Stomach (tissue), 8 donors: ENCODE measurements at regions not wholly inside any gene's neighbourhood (a gene's known extent, or its start where the extent isn't known, plus 50 kb on each side); places are given as distances from the start of the nearest gene placed in this dataset.

ENCODE experiments used
- DNase-seq, 2 donors: peaks; one replicate each; pipeline versions ENCODE4 v3.0.0 to v3.0.0-alpha.2; 2013 to 2019
- H3K27ac ChIP-seq, 5 donors: fragments of 200-600 bp in 4 of 5; sonication (generic) in 4 of 5; one replicate each; pipeline ENCODE4 v1.5.1; 2013 to 2019; ENCODE audit warnings: mild to moderate bottlenecking in 1 of 5, moderate library complexity in 1 of 5
- H3K27me3 ChIP-seq, 3 donors: fragments of 200-600 bp; sonication (generic); one replicate each; pipeline ENCODE4 v1.5.1; 2017 to 2019; ENCODE audit warnings: mixed run types in 1 of 3
- H3K36me3 ChIP-seq, 4 donors: fragments of 200-600 bp; sonication (generic); 1 replicate in 3 of 4; 2 replicates in 1 of 4; pipeline ENCODE4 v1.5.1; 2016 to 2019
- H3K4me1 ChIP-seq, 4 donors: fragments of 200-600 bp; sonication (generic); one replicate each; pipeline ENCODE4 v1.5.1; 2016 to 2019
- H3K4me3 ChIP-seq, 4 donors: fragments of 200-600 bp; sonication (generic) in 3 of 4; one replicate each; pipeline ENCODE4 v1.5.1; 2016 to 2019; ENCODE audit warnings: mild to moderate bottlenecking in 1 of 4
- H3K9me3 ChIP-seq, 4 donors: fragments of 200-600 bp; sonication (generic); one replicate each; pipeline ENCODE4 v1.5.1; 2016 to 2019
- CTCF ChIP-seq, 7 experiments: fragments of 450-650 bp in 4 of 7; fragments of 200-600 bp in 3 of 7; sonication (generic) in 3 of 7; IDR thresholded peaks; one replicate each; pipeline ENCODE4 v1.5.1; 2016 to 2019; ENCODE audit warnings: antibody characterized with exemption in 7 of 7, control low read depth in 2 of 7, mild to moderate bottlenecking in 1 of 7
- EP300 ChIP-seq: sonication (generic); formaldehyde crosslinking; IDR thresholded peaks from one replicate; pipeline ENCODE4 v1.6.1; 2017; ENCODE audit warnings: antibody characterized with exemption
- POLR2A ChIP-seq, 4 donors: fragments of 450-650 bp; IDR thresholded peaks; one replicate each; pipeline ENCODE4 v1.6.1; 2016; ENCODE audit warnings: antibody characterized with exemption in 4 of 4, control low read depth in 2 of 4, mild to moderate bottlenecking in 1 of 4, moderate library complexity in 1 of 4
- POLR2AphosphoS5 ChIP-seq, 3 donors: sonication (generic); formaldehyde crosslinking; IDR thresholded peaks; one replicate each; pipeline ENCODE4 v1.6.1; 2016; ENCODE audit warnings: antibody characterized with exemption in 3 of 3
- WGBS, 5 donors: extraction: QIAGEN DNeasy Blood & Tissue Kit in 3 of 5; methylation state at CpG; one replicate each; pipeline versions ENCODE4 v1.1.5 to v1.1.7; 2013 to 2018; 5-methylcytosine and 5-hydroxymethylcytosine counted together
- intact Hi-C: fragments of 100-400 bp; cut with DNase I; formaldehyde crosslinking; loops from one replicate; pipeline ENCODE4 v1.15.1; 2023; ENCODE audit warnings: low total_unique reads
- donor health status: healthy with polysubstance abuse.
- donor health status: Bipolar disorder and iron deficiency.
- donor health status: healthy.

GRCh38 chr7:131633342-131633843 lies 77.0 kb upstream of the PODXL start:
- Histone ChIP-seq H3K27me3 (peaks cover 0 to 13% (median 0%) of the 10 kb centered on the region in 3 donors), H3K4me3 (no peak overlapping the region), H3K4me1 (no peaks in the 10 kb centered on the region), H3K36me3 (no peaks in the 10 kb centered on the region), H3K9me3 (no peaks in the 10 kb centered on the region), H3K27ac (no peak overlapping the region)
- TF ChIP-seq POLR2AphosphoS5 (IDR thresholded peaks at IDR 0.05) (no peak), EP300 (no peak), CTCF (IDR thresholded peaks at IDR 0.05) (no peak), POLR2A (IDR thresholded peaks at IDR 0.05) (no peak)
- intact Hi-C loops = no loop called here
- WGBS, 5 donors = 57 to 65% (median 64%) methylated on average over 6 to 7 of the region's 7 CpGs
- no peak for DNase-seq

- Histone ChIP-seq H3K36me3 (no peaks in the 10 kb centered on the region), H3K9me3 (no peaks in the 10 kb centered on the region), H3K4me1 (no peaks in the 10 kb centered on the region), H3K27me3 (peaks cover 0 to 13% (median 0%) of the 10 kb centered on the region in 3 donors), H3K27ac (no peak overlapping the region), H3K4me3 (no peak overlapping the region)
- intact Hi-C loops = no loop called here
- WGBS, 5 donors = 77 to 85% (median 82%) methylated on average over 4 of the region's 4 CpGs
- no peak for DNase-seq
- no peak for TF ChIP-seq CTCF (IDR thresholded peaks at IDR 0.05)
These were observed 74.0 kb upstream of the PODXL start for GRCh38 chr7:131630427-131630826.

GRCh38 chr7:131629217-131629882 lies 72.9 kb upstream of the PODXL start:
- no peaks in the 10 kb centered on the region for H3K9me3 ChIP-seq
- WGBS, 5 donors = 65 to 77% (median 71%) methylated on average over 8 to 13 of the region's 13 CpGs
- DNase-seq = peak in 1 of 2 donors; percentile 39
- H3K4me1 ChIP-seq = no peaks in the 10 kb centered on the region
- intact Hi-C loops = no loop called here
- peaks cover 0 to 13% (median 0%) of the 10 kb centered on the region in 3 donors for H3K27me3 ChIP-seq
- H3K4me3 ChIP-seq = no peak overlapping the region
- H3K36me3 ChIP-seq = no peaks in the 10 kb centered on the region
- no peak overlapping the region for H3K27ac ChIP-seq
- TF ChIP-seq POLR2AphosphoS5 (IDR thresholded peaks at IDR 0.05) = no peak
- TF ChIP-seq EP300 = no peak
- TF ChIP-seq CTCF (IDR thresholded peaks at IDR 0.05) = no peak
- TF ChIP-seq POLR2A (IDR thresholded peaks at IDR 0.05) = no peak

- no peak overlapping the region for H3K27ac ChIP-seq
- H3K27me3 ChIP-seq = peaks cover 0 to 13% (median 0%) of the 10 kb centered on the region in 3 donors
- no peaks in the 10 kb centered on the region for H3K4me1 ChIP-seq
- no peaks in the 10 kb centered on the region for H3K9me3 ChIP-seq
- TF ChIP-seq POLR2AphosphoS5 (IDR thresholded peaks at IDR 0.05) (no peak), CTCF (IDR thresholded peaks at IDR 0.05) (no peak), EP300 (no peak), POLR2A (IDR thresholded peaks at IDR 0.05) (no peak)
- no peaks in the 10 kb centered on the region for H3K36me3 ChIP-seq
- H3K4me3 ChIP-seq = no peak overlapping the region
- intact Hi-C loops = no loop called here
- 62 to 81% (median 70%) methylated on average over 8 of the region's 8 CpGs for WGBS, 5 donors
- DNase-seq = no peak
These were observed 72.2 kb upstream of the PODXL start for GRCh38 chr7:131628634-131629033.
